ENCODE measurements at regions not wholly inside any gene's neighbourhood (a gene's known extent, or its start where the extent isn't known, plus 50 kb on each side); places are given as distances from the start of the nearest gene placed in this dataset.
"Not testable (repeated sequence)": the region's sequence is repeated elsewhere in the genome, so short reads cannot be mapped to it uniquely, and the experiment has no call there.

- TF ChIP-seq POLR2A, EP300, CTCF (IDR thresholded peaks at IDR 0.05): not testable (repeated sequence)
These were observed 563.3 kb downstream of the PIK3C3 start for GRCh38 chr18:42518331-42518730.

Data from upper lobe of left lung (tissue), 4 donors.